SH-SY5Y (cell line): ENCODE measurements at regions not wholly inside any gene's neighbourhood (a gene's known extent, or its start where the extent isn't known, plus 50 kb on each side); places are given as distances from the start of the nearest gene placed in this dataset.

Experiments
- GATA2 ChIP-seq: IDR thresholded peaks from 2 replicates; pipeline ENCODE4 v1.6.1; 2011; ENCODE audit warnings: mild to moderate bottlenecking, low read depth, low read length
- GATA3 ChIP-seq: IDR thresholded peaks from 2 replicates; pipeline ENCODE4 v1.6.1; 2011; ENCODE audit warnings: low read depth, mild to moderate bottlenecking, low read length, moderate library complexity

DNA sequence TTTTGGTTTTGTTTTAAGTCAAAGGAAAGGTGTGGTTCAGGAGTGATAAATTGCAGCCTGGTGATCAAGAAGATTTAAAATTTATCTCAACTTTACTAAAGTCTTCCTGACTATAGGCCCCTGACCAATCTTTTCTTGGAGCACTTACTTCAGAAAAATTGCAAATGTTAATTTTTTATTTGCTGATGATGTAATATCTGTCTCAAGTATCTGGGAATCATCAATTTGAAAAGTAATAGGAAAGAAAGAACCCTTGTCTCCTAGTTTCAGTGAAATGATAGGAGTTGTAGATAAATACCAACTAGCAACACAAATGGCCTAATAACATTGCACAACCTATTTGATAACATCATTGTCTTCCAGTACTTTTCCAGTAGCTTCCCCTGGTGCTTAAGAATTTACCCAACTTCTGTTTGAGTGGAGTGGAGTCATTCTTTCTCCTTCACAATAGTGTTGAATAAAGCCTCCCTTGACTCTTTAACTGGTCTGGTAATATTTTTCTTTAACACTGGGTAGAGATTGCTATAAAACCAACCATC lies 648.3 kb upstream of the ADGRB3 start:
- TF ChIP-seq GATA3 (no peak), GATA2 (no peak)

DNA sequence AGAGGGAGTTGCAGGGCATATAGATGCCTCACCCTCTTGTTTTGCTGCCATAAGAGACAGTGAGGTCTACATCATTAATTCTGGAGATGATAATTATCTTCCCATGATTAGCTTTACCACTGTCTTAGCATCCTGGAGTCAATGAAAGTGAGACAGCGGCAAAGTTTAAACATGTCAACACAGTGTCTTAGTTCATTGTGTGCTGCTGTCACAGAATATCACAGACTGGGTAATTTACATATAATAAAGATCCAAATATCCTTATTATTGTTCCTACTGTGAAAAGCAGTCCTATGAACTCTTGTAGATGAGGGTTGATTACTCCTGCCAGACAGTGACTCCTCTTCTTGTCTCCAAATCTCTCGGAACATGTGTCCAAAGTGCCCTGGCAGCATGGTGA lies 658.6 kb upstream of the ADGRB3 start:
- TF ChIP-seq GATA3, result no peak
- no peak for TF ChIP-seq GATA2

DNA sequence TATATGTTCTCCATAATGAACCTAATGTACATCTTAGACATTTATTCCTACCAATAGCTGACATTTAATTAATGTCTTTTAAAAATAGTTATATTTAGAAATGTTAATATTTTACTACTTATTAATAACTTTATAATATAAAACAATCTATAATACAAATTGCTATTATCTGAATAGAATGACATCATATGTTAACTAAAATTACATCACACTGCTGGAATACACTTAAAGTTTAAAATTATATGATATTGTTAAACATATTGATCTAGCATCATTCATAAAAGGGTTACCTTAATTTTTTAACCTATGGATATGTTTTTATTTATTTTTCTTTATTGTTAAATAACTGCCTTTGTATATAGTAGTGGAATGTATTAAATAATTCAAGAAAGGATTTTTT lies 660.2 kb upstream of the ADGRB3 start:
- TF ChIP-seq GATA2 (no peak), GATA3 (no peak)

DNA sequence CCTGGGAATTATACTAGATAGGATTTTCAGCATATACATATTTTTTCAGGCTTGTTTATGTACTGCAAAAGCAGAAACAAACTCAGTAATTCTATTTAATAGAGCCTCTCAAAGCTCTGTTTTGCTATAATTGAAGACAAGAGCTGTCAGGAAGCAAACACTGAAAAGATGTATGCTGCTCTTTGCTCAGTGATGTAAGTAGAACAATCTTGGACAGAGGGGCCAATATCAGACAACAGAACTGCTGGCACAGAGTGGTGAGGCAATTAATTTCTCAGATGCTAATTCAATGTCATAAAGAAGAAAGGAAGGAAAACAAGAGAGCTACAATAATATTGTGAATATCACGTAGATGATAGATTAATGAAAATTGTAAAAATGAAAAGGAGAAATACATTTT lies 663.3 kb upstream of the ADGRB3 start:
- no peak for TF ChIP-seq GATA3
- no peak for TF ChIP-seq GATA2

DNA sequence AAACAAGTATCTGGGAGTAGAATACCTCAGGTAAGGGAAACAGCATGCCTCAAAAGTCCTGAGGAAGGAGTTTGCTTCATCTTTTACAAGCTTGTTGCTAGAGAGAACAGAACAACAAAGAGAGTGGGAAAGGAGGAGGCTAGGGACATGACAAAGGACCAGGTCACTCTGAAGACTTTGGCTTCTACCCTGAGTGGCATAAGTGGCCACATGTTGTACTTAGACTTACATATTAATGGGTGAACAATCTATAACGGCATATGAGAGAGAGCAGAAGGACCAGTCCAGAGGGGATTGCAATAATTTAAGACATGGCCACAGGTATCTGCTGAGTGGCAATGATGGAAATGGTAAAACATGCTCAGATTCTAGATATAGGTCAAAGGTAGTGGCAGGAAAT lies 668.3 kb upstream of the ADGRB3 start:
- TF ChIP-seq GATA2 (no peak), GATA3 (no peak)

DNA sequence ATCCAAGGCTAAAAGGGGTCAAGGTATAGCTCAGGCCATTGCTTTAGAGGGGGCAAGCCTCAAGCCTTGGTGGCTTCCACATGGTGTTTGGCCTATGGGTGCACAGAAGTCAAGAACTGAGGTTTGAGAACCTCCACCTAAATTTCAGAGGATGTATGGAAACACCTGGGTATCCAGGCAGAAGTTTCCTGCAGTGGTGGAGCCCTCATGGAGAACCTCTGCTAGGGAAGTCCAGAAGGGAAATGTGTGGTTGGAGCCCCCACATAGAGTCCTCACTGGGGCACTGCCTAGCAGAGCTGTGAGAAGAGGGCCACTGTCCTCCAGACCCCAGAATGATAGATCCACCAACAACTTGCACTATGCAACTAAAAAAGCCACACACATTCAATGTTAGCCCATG lies 678.7 kb upstream of the ADGRB3 start:
- TF ChIP-seq GATA3, result no peak
- no peak for TF ChIP-seq GATA2

DNA sequence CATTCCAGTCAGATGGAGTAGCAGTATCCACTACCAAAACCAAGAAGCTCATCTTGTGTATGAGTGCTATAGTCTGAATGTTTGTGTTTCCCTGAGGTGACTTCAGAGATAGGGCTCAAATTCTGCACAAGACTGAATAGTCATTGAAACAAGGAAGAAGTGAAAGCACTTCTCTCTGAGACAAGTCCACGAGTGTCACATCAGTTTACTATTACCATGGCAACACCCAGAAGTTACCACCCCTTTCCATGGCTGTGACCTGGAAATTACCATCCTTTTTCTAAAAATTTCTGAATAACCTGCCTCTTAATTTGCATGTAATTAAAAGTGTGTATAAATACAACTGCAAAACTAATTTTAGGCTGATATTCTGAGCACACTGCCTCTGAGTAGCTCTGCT lies 682.1 kb upstream of the ADGRB3 start:
- TF ChIP-seq GATA2 (no peak), GATA3 (no peak)

DNA sequence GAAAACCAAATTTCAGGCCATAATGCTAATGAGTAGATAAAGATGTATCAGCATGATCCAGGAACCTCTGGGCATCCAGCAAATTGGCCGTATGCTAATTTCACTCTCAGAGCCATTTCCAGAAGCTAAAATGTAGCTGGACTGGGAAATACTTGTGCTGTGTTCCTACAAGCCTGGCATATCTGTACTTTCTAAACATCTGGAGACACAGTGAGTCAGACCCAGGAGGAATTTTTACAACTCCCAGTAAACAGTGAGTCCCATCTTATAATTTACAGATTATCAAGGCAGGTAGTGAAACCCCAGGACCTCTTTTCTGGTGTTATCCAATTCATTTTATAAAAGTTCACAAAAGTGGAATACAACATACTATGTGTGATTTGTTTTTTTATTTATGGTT lies 683.0 kb upstream of the ADGRB3 start:
- TF ChIP-seq GATA3 (no peak), GATA2 (no peak)

DNA sequence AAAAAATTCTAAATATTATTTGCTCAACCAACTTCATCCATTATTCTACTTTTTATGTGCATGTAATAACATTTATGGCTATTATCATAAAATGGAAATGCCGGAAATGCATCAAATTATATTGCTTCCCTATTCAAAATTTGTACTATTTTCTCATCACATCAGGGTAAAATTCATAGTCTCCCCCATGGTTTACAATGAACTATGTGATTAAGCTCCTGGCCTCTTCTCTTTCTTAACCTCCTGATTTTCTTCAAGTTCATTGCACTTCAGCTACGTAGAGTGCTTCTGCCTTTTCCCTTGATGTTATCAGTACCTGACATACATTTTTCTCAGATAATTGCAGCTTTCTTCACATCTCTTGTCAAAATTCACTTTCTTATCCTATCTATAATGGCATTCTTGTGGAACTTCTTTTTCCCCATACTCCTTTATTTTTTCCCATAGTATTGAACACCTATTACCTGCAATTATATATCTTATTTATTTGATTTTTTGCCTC lies 699.1 kb upstream of the ADGRB3 start:
- TF ChIP-seq GATA2 (no peak), GATA3 (no peak)

DNA sequence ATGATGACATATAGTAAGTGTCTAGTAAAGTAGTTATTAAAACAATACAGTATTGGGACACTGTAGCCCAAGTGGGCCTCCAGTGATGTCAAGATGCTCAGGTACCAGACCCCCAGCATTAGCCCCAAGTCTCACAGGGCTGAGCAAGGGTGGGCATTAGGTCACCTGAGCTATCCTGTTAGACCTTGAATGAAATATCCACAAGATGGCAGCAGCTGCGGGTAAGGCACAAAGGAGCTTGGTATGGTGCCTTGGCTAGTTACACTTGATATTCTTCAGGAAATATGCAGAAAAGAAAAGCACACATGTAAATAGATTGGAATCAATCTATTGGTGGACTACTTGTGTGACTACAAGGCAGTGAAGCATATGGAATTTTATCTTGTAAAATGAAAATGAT lies 701.8 kb upstream of the ADGRB3 start:
- no peak for TF ChIP-seq GATA3
- no peak for TF ChIP-seq GATA2

DNA sequence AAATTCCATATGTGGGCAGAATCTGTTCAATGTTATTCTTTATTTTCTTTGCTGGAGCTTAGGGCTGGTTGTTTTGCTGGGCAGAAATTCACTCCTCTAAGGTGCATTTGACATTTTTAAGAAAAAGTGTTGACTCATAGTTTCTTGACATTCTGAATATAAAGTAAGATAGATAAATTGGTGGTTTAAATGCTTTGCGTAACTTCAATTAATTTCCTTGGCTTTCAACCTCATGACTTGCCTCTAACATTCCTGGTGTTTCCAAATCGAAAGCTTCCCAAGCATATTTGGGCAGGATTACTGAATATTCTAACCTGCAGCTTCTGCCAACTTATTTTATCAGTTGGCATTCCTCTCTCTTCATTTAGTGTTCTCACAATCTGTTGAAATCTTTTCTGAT lies 718.7 kb upstream of the ADGRB3 start:
- TF ChIP-seq GATA3, result no peak

DNA sequence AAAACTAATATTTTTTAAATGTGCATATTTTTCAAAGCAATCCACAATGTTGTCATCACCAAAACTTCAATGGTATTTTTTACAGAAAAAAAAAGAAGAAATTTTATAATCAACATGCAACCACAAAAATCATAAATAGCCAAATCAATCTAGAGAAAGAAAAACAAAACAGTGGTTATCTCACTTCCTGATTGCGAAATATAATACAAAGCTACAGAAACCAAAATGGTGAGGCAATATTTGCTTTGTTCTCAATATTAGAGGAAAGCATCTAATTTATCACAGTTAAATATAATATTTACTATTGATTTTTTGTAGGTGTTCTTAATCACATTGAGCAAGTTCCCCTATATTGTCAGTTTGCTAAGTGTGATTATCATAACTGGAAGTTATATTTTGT lies 720.7 kb upstream of the ADGRB3 start:
- TF ChIP-seq GATA2 (no peak), GATA3 (no peak)

DNA sequence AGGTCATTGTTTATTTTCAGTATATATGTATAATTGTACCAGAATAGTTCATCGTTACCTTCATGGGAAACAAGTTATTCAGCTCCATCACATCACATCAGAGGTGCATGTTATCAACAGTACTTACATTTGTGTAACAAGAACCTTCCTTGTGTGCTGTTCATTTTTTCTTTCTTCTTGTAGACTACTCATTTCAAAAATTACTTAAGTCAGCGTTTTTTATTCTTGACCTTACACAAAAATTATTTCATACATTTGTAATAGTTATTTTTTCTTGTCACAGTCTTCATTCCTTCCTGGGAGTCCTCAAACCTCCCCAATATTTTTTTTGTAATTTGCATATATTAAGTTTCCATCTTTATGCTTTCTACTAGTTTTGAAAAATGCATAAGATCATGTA lies 725.7 kb upstream of the ADGRB3 start:
- TF ChIP-seq GATA2, result no peak

DNA sequence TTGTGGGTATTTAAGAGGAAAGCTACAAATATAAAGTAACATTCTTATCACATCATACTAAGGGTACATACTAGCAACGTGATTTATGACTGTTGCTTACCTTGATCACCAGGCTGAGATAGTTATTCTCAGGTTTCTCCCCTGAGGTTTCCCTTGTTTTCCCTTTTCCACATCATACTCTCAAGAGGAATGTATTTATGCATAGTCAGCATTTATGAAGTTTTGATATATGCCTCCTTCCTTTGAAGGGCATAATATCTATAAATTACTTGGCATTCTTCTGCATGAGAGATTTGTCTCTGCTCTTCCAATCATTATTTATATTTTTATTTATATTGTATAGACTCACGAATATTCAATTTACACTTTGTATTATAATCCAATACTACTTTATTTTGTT lies 726.7 kb upstream of the ADGRB3 start:
- TF ChIP-seq GATA2 (no peak), GATA3 (no peak)

DNA sequence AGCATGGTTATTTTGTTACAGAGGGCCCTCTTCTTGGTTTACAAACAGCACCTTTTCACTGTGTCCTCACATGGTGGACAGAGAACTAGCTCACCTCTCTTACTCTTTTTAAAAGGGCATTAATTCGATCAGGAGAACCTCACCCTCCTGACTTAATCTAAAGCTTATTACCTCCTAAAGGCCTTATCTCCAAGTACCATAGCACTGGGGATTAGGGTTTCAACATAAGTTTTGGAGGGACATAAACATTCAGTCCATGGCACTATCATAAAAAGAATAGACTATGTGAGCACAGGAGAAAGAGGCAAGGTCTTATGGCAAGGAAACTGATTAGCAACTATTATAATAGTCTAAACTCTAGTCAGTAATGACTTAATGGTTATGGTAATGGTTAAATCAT lies 736.2 kb upstream of the ADGRB3 start:
- TF ChIP-seq GATA2 (no peak), GATA3 (no peak)

DNA sequence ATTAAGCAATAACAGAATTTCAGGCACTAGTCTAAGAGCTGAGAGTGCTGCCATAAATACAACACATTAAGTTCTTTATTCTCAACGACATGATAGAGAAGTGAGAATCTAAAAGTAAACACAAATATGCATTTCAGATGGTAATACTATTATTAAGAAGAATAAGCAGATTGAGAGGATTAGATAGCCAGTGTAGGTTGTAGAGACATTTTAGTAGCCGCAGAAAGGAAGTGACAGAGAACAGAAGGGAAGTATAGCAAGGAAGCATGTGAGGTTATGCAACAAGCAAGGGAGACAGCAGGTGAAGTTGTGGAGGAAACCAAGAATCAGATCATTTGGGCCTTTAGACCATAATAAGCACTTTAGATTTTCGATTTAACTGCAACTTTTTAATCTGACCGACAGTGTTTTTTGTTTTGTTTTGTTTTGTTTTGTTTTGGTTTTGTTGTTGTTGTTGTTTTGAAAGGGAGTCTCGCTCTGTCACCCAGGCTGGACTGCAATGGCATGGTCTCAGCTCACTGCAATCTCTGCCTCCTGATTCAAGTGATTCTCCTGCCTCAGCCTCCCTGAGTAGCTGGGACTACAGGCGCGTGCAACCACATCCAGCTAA lies 737.0 kb upstream of the ADGRB3 start:
- TF ChIP-seq GATA3 (no peak), GATA2 (no peak)

DNA sequence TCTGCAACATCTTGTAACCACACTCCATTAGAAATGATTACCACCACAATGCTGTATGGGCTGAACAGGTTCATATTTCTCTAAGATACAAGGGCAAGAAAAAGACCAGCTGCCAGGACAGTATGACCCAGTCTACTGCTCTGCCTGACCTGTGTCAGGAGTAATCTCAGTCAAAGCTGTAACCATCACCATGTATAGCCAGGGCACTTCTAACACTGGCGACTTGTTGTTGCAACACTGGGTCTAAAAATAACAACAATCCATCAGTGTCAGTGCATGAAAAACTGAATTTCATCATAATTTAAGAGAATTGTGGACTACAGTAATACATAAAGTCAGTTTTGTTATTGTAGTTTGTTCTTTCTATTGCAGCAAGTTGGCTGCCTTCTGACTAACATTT lies 738.6 kb upstream of the ADGRB3 start:
- no peak for TF ChIP-seq GATA2
- TF ChIP-seq GATA3, result no peak
